ENCODE measurements at regions not wholly inside any gene's neighbourhood (a gene's known extent, or its start where the extent isn't known, plus 50 kb on each side); places are given as distances from the start of the nearest gene placed in this dataset.

DNA sequence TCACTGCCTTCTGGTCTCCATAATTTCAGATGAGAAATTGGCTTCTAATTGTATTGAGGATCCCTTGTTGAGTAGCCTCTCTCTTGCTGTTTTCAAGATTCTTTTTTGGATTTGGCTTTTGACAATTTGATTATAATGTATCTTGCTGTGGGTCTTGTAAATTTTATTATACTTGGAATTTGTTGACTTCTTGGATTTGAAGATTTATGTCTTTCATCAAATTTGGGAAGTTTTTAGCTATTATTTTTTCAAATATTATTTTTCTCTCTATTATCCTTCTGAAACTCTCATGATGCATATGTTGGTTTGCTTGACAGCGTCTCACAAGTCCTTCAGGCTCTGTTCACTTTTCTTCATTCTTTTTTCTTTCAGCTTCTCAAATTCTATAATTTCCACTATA, 126.1 kb downstream of the C1orf94 start:
- Histone ChIP-seq H3F3A (ENCODE audit: insufficient read depth) (no peaks in the 10 kb centered on the region), H3K4me3 (ENCODE audit: insufficient read depth, low read length, poor library complexity, severe bottlenecking) (no peak overlapping the region), H4K20me1 (ENCODE audit: low read depth, low read length) (no peaks in the 10 kb centered on the region), H3K27me3 (ENCODE audit: low read length) (no peaks in the 10 kb centered on the region), H3K27ac (ENCODE audit: low read depth, low read length) (no peak overlapping the region), H3K9me3 (ENCODE audit: insufficient read depth, low read length) (no peaks in the 10 kb centered on the region), H3K9me2 (replicated peaks; ENCODE audit: insufficient read depth, low read length) (no peaks in the 10 kb centered on the region), H2AFZ (ENCODE audit: low read depth, low read length, severe bottlenecking) (no peak overlapping the region), H3K9ac (ENCODE audit: low read length) (no peak overlapping the region), H3K36me3 (ENCODE audit: low read length) (no peaks in the 10 kb centered on the region), H3K79me2 (ENCODE audit: insufficient read depth, low read length) (no peaks in the 10 kb centered on the region), H3K4me2 (ENCODE audit: low read depth, low read length, poor library complexity, severe bottlenecking) (no peak overlapping the region)
- no peak for TF ChIP-seq EZH2phosphoT487 (conservative IDR thresholded peaks at IDR 0.05; ENCODE audit: low read length)
- TF ChIP-seq, protein P1, sequence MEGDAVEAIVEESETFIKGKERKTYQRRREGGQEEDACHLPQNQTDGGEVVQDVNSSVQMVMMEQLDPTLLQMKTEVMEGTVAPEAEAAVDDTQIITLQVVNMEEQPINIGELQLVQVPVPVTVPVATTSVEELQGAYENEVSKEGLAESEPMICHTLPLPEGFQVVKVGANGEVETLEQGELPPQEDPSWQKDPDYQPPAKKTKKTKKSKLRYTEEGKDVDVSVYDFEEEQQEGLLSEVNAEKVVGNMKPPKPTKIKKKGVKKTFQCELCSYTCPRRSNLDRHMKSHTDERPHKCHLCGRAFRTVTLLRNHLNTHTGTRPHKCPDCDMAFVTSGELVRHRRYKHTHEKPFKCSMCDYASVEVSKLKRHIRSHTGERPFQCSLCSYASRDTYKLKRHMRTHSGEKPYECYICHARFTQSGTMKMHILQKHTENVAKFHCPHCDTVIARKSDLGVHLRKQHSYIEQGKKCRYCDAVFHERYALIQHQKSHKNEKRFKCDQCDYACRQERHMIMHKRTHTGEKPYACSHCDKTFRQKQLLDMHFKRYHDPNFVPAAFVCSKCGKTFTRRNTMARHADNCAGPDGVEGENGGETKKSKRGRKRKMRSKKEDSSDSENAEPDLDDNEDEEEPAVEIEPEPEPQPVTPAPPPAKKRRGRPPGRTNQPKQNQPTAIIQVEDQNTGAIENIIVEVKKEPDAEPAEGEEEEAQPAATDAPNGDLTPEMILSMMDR (IDR thresholded peaks at IDR 0.05; ENCODE audit: insufficient read depth, low read length, poor library complexity, severe bottlenecking) = no peak

DNA sequence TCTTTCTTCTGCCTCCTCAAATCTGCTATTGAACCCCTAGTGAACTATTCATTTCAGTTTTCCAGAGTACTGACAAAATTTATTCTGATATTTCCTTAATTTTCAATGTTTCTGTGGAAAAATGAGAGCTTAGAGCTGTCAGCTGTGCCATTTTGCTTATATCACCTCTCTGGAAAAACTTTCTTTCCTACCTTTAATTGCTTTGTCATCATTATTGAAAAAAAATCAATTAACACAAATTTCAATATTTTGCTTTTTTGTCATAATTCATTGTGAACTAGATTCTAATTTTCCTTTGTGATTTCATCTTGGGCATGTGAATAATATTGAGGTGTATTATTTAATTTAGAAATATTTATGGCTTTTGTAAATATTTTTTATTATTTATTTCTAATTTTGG, 126.5 kb downstream of the C1orf94 start:
- Histone ChIP-seq H3K9me2 (replicated peaks; ENCODE audit: insufficient read depth, low read length) (no peaks in the 10 kb centered on the region), H3K79me2 (ENCODE audit: insufficient read depth, low read length) (no peaks in the 10 kb centered on the region), H3K36me3 (ENCODE audit: low read length) (no peaks in the 10 kb centered on the region), H2AFZ (ENCODE audit: low read depth, low read length, severe bottlenecking) (no peak overlapping the region), H3K9ac (ENCODE audit: low read length) (no peak overlapping the region), H3K4me3 (ENCODE audit: insufficient read depth, low read length, poor library complexity, severe bottlenecking) (no peak overlapping the region), H3K4me2 (ENCODE audit: low read depth, low read length, poor library complexity, severe bottlenecking) (no peak overlapping the region), H3F3A (ENCODE audit: insufficient read depth) (no peaks in the 10 kb centered on the region), H3K27me3 (ENCODE audit: low read length) (no peaks in the 10 kb centered on the region), H3K27ac (ENCODE audit: low read depth, low read length) (no peak overlapping the region), H4K20me1 (ENCODE audit: low read depth, low read length) (no peaks in the 10 kb centered on the region), H3K9me3 (ENCODE audit: insufficient read depth, low read length) (no peaks in the 10 kb centered on the region)
- TF ChIP-seq, protein P1 (IDR thresholded peaks at IDR 0.05; ENCODE audit: insufficient read depth, low read length, poor library complexity, severe bottlenecking) = no peak
- no peak for TF ChIP-seq EZH2phosphoT487 (conservative IDR thresholded peaks at IDR 0.05; ENCODE audit: low read length)

DNA sequence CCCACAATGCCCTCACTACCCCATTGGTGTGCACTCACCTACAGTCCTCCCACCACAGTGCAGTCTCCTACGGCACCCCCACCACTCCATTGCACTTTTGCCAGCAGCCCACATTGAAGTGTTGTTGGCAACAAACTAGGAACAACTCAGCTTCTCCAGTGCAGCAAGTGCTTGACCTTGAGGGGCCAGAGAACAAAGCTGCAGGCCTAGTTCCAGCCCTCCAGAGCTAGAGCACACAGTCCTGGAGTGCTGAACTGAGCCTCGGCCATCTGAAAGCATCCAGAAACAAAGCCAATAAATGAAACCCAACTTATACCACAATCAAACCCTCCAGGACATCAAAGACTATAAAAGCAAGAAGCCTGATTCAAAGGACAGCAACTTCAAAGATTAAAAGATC, 129.9 kb downstream of the C1orf94 start:
- TF ChIP-seq EZH2phosphoT487 (conservative IDR thresholded peaks at IDR 0.05; ENCODE audit: low read length) = no peak
- TF ChIP-seq, protein P1 (IDR thresholded peaks at IDR 0.05; ENCODE audit: insufficient read depth, low read length, poor library complexity, severe bottlenecking) = no peak
- Histone ChIP-seq H3K9ac (ENCODE audit: low read length) (no peak overlapping the region), H4K20me1 (ENCODE audit: low read depth, low read length) (no peaks in the 10 kb centered on the region), H3K9me2 (replicated peaks; ENCODE audit: insufficient read depth, low read length) (no peaks in the 10 kb centered on the region), H3K79me2 (ENCODE audit: insufficient read depth, low read length) (no peaks in the 10 kb centered on the region), H3K36me3 (ENCODE audit: low read length) (no peaks in the 10 kb centered on the region), H3K27me3 (ENCODE audit: low read length) (no peaks in the 10 kb centered on the region), H3K4me3 (ENCODE audit: insufficient read depth, low read length, poor library complexity, severe bottlenecking) (no peak overlapping the region), H2AFZ (ENCODE audit: low read depth, low read length, severe bottlenecking) (no peak overlapping the region), H3K4me2 (ENCODE audit: low read depth, low read length, poor library complexity, severe bottlenecking) (no peak overlapping the region), H3K27ac (ENCODE audit: low read depth, low read length) (no peak overlapping the region), H3K9me3 (ENCODE audit: insufficient read depth, low read length) (no peaks in the 10 kb centered on the region), H3F3A (ENCODE audit: insufficient read depth) (no peaks in the 10 kb centered on the region)

All from SU-DHL-6 (cell line).